Suppressor macrophage (primary cell): ENCODE measurements at regions not wholly inside any gene's neighbourhood (a gene's known extent, or its start where the extent isn't known, plus 50 kb on each side); places are given as distances from the start of the nearest gene placed in this dataset.

Experiments
- DNase-seq, 4 experiments: peaks; one replicate each; pipeline ENCODE4 v3.0.0-alpha.2; 2020 to 2022

- DNase-seq, result no peak
These were observed 67.8 kb upstream of the MAPK4 start for GRCh38 chr18:50492097-50492496.

GRCh38 chr18:50494569-50494968 lies 65.3 kb upstream of the MAPK4 start:
- no peak for DNase-seq

GRCh38 chr18:50506362-50506761 lies 53.5 kb upstream of the MAPK4 start:
- no peak for DNase-seq

GRCh38 chr18:50507120-50507590 lies 52.7 kb upstream of the MAPK4 start:
- DNase-seq, result peak in 2 of 4 experiments; percentile 5 to 17

GRCh38 chr18:50508228-50508627 lies 51.7 kb upstream of the MAPK4 start:
- no peak for DNase-seq

GRCh38 chr18:50509012-50509411 lies 50.9 kb upstream of the MAPK4 start:
- no peak for DNase-seq
